Activated T-cell treated with anti-CD3 and anti-CD28 coated beads, Interleukin-2, amount 50 U/mL, for 48 hours (primary cell): ENCODE measurements at regions not wholly inside any gene's neighbourhood (a gene's known extent, or its start where the extent isn't known, plus 50 kb on each side); places are given as distances from the start of the nearest gene placed in this dataset.

ENCODE experiments used
- DNase-seq, 2 experiments: peaks; one replicate each; pipeline ENCODE4 v3.0.0-alpha.2; 2020

- DNase-seq = no peak
Measured at GRCh38 chr12:127636882-127637281, 630.1 kb upstream of the TMEM132C start.

GRCh38 chr12:127640181-127640886 is 626.6 kb upstream of the TMEM132C start:
- no peak for DNase-seq

- DNase-seq = no peak
Measured at GRCh38 chr12:127642208-127642607, 624.8 kb upstream of the TMEM132C start.

- DNase-seq = no peak
Measured at GRCh38 chr12:127648321-127648720, 618.6 kb upstream of the TMEM132C start.

- DNase-seq = no peak
Measured at GRCh38 chr12:127649961-127650360, 617.0 kb upstream of the TMEM132C start.

- DNase-seq = no peak
Measured at GRCh38 chr12:127650626-127651025, 616.3 kb upstream of the TMEM132C start.

- DNase-seq = no peak
Measured at GRCh38 chr12:127652281-127652680, 614.7 kb upstream of the TMEM132C start.

- DNase-seq = no peak
Measured at GRCh38 chr12:127654383-127654985, 612.5 kb upstream of the TMEM132C start.

- no peak for DNase-seq
Measured at GRCh38 chr12:127655691-127656090, 611.3 kb upstream of the TMEM132C start.

GRCh38 chr12:127656266-127656665 is 610.7 kb upstream of the TMEM132C start:
- DNase-seq = no peak

GRCh38 chr12:127657036-127657435 is 609.9 kb upstream of the TMEM132C start:
- no peak for DNase-seq

GRCh38 chr12:127660961-127661360 is 606.0 kb upstream of the TMEM132C start:
- DNase-seq = no peak

GRCh38 chr12:127663716-127664115 is 603.3 kb upstream of the TMEM132C start:
- no peak for DNase-seq

- no peak for DNase-seq
Measured at GRCh38 chr12:127664901-127665300, 602.1 kb upstream of the TMEM132C start.

- DNase-seq = no peak
Measured at GRCh38 chr12:127667131-127667685, 599.8 kb upstream of the TMEM132C start.

- DNase-seq = no peak
Measured at GRCh38 chr12:127670294-127670693, 596.7 kb upstream of the TMEM132C start.

- DNase-seq = no peak
Measured at GRCh38 chr12:127670796-127671195, 596.2 kb upstream of the TMEM132C start.

- no peak for DNase-seq
Measured at GRCh38 chr12:127675936-127676335, 591.0 kb upstream of the TMEM132C start.

GRCh38 chr12:127677537-127678131 is 589.3 kb upstream of the TMEM132C start:
- DNase-seq = peak; percentile 54 to 57

- no peak for DNase-seq
Measured at GRCh38 chr12:127678945-127679344, 588.0 kb upstream of the TMEM132C start.

- DNase-seq = no peak
Measured at GRCh38 chr12:127680516-127680915, 586.5 kb upstream of the TMEM132C start.

- no peak for DNase-seq
Measured at GRCh38 chr12:127681151-127681754, 585.7 kb upstream of the TMEM132C start.

- DNase-seq = no peak
Measured at GRCh38 chr12:127685491-127685890, 581.5 kb upstream of the TMEM132C start.

GRCh38 chr12:127685931-127686330 is 581.0 kb upstream of the TMEM132C start:
- no peak for DNase-seq
